HepG2 (cell line): ENCODE measurements at regions not wholly inside any gene's neighbourhood (a gene's known extent, or its start where the extent isn't known, plus 50 kb on each side); places are given as distances from the start of the nearest gene placed in this dataset.

Experiments used
- CENPBD1 ChIP-seq: sonication (generic); formaldehyde crosslinking; IDR thresholded peaks from 2 replicates; pipeline ENCODE4 v1.8.0; 2022; ENCODE audit warnings: missing genetic modification reagents, low read depth, mild to moderate bottlenecking, borderline replicate concordance
- DBP ChIP-seq: sonication (generic); formaldehyde crosslinking; IDR thresholded peaks from 2 replicates; pipeline ENCODE4 v1.4.0; 2020; ENCODE audit warnings: missing genetic modification reagents; ENCODE audit errors: not compliant biosample characterization
- FOXO1 ChIP-seq: sonication (generic); formaldehyde crosslinking; IDR thresholded peaks from 2 replicates; pipeline ENCODE4 v1.4.0; 2020; ENCODE audit warnings: missing genetic modification reagents
- HINFP ChIP-seq: sonication (generic); formaldehyde crosslinking; IDR thresholded peaks from 2 replicates; pipeline ENCODE4 v1.4.0; 2020; ENCODE audit warnings: low read depth, mild to moderate bottlenecking, missing genetic modification reagents
- IRF9 ChIP-seq: sonication (generic); formaldehyde crosslinking; IDR thresholded peaks from 2 replicates; pipeline ENCODE4 v1.8.0; 2022; ENCODE audit warnings: missing genetic modification reagents, mild to moderate bottlenecking, borderline replicate concordance
- MED8 ChIP-seq: sonication (generic); formaldehyde crosslinking; IDR thresholded peaks from 2 replicates; pipeline ENCODE4 v1.8.1; 2023; ENCODE audit warnings: mild to moderate bottlenecking, missing genetic modification reagents; ENCODE audit not compliant: insufficient replicate concordance
- SIN3A ChIP-seq: IDR thresholded peaks from 2 replicates; pipeline ENCODE4 v1.6.1; 2011; ENCODE audit warnings: low read depth, mild to moderate bottlenecking, control low read depth, low read length, borderline replicate concordance
- TARDBP ChIP-seq: sonication (generic); formaldehyde crosslinking; IDR thresholded peaks from 2 replicates; pipeline ENCODE4 v1.8.0; 2022; ENCODE audit warnings: mild to moderate bottlenecking, missing genetic modification reagents
- TGIF2 ChIP-seq: IDR thresholded peaks from 2 replicates; pipeline ENCODE4 v1.6.1; 2016; ENCODE audit warnings: control low read depth, missing compliant biosample characterization
- ZBTB10 ChIP-seq: sonication (generic); formaldehyde crosslinking; IDR thresholded peaks from 2 replicates; pipeline ENCODE4 v1.4.0; 2020; ENCODE audit warnings: missing genetic modification reagents, borderline replicate concordance
- ZC3H13 ChIP-seq: sonication (generic); formaldehyde crosslinking; IDR thresholded peaks from 2 replicates; pipeline ENCODE4 v1.8.1; 2023; ENCODE audit warnings: mild to moderate bottlenecking, missing genetic modification reagents, moderate library complexity
- ZFX ChIP-seq: sonication (generic); formaldehyde crosslinking; IDR thresholded peaks from 2 replicates; pipeline ENCODE4 v1.4.0; 2020; ENCODE audit warnings: mild to moderate bottlenecking, low read depth, missing genetic modification reagents, moderate library complexity
- ZKSCAN1 ChIP-seq: fragments of 150-350 bp; IDR thresholded peaks from 2 replicates; pipeline ENCODE4 v1.6.1; 2014; ENCODE audit warnings: low read length
- ZNF816 ChIP-seq: sonication (generic); formaldehyde crosslinking; IDR thresholded peaks from 2 replicates; pipeline ENCODE4 v1.8.0; 2022; ENCODE audit warnings: missing genetic modification reagents, mild to moderate bottlenecking, borderline replicate concordance
- ZXDC ChIP-seq: sonication (generic); formaldehyde crosslinking; IDR thresholded peaks from 2 replicates; pipeline ENCODE4 v1.5.0; 2020; ENCODE audit warnings: mild to moderate bottlenecking, missing genetic modification reagents

- TF ChIP-seq DBP (CRISPR knock-in tag), result no peak
- no peak for TF ChIP-seq ZKSCAN1
- TF ChIP-seq SIN3A, result peak; percentile 57; the same call in 1 of the 2 replicates
- TF ChIP-seq ZBTB10 (CRISPR knock-in tag), result 0 out of 2 replicates have a peak, but pooled peaks have one; percentile 8
- peak; percentile 69 for TF ChIP-seq MED8 (CRISPR knock-in tag)
- TF ChIP-seq HINFP (CRISPR knock-in tag), result peak; percentile 81
- TF ChIP-seq IRF9 (CRISPR knock-in tag), result peak; percentile 14; the same call in 1 of the 2 replicates
- TF ChIP-seq FOXO1, result peak; percentile 91
- peak; percentile 69; the same call in 1 of the 2 replicates for TF ChIP-seq ZC3H13 (CRISPR knock-in tag)
- 0 out of 2 replicates have a peak, but pooled peaks have one; percentile 43 for TF ChIP-seq ZXDC (CRISPR knock-in tag)
- peak; percentile 63 for TF ChIP-seq TARDBP (CRISPR knock-in tag)
- TF ChIP-seq ZFX, result 0 out of 2 replicates have a peak, but pooled peaks have one; percentile 17
- 0 out of 2 replicates have a peak, but pooled peaks have one; percentile 26 for TF ChIP-seq ZNF816
- TF ChIP-seq CENPBD1 (CRISPR knock-in tag), result no peak
- peak; percentile 84; the same call in 1 of the 2 replicates for TF ChIP-seq TGIF2 (CRISPR knock-in tag)
These were observed 125.1 kb downstream of the C9orf50 start (continued) for GRCh38 chr9:129495620-129496472.
